ENCODE measurements at regions not wholly inside any gene's neighbourhood (a gene's known extent, or its start where the extent isn't known, plus 50 kb on each side); places are given as distances from the start of the nearest gene placed in this dataset.

DNA sequence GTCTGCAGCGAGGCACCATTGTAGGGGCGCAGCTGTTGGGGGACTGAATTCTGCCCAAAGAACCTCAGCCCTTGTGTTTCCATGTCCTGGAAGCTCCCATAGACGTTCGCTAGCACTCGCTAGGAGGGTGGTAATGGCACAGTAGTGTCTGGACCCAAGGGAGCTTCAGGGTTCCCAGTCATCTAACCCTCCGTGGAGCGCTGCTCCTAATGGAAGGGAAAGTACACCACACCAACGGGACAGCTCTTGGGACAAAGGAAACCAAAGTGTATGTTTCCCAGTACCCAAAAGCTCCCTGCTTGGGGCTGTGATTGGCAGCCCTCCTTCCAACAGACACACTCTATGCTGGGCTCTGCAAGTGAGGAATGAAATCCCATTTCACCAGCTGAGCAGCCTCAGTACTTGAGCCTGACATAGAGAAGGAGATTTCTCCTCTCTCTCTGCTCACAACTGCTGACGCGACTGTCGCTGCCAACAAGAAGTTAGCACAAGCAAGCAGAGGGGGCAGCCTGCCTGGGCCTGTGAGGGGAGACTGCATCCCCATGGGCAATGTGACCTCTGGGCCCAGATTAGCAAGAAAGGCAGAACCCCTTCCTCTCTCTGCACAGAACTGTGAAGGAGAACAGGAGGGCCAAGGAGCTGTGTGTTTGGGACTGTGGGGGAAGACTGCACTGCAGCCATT lies 67.6 kb upstream of the SMARCAD1 start:
- TF ChIP-seq, protein P1, sequence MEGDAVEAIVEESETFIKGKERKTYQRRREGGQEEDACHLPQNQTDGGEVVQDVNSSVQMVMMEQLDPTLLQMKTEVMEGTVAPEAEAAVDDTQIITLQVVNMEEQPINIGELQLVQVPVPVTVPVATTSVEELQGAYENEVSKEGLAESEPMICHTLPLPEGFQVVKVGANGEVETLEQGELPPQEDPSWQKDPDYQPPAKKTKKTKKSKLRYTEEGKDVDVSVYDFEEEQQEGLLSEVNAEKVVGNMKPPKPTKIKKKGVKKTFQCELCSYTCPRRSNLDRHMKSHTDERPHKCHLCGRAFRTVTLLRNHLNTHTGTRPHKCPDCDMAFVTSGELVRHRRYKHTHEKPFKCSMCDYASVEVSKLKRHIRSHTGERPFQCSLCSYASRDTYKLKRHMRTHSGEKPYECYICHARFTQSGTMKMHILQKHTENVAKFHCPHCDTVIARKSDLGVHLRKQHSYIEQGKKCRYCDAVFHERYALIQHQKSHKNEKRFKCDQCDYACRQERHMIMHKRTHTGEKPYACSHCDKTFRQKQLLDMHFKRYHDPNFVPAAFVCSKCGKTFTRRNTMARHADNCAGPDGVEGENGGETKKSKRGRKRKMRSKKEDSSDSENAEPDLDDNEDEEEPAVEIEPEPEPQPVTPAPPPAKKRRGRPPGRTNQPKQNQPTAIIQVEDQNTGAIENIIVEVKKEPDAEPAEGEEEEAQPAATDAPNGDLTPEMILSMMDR (conservative IDR thresholded peaks at IDR 0.05; ENCODE audit: low read length): no peak
- TF ChIP-seq EZH2phosphoT487 (IDR thresholded peaks at IDR 0.05; ENCODE audit: borderline replicate concordance): no peak

All from Loucy (cell line).